Activated naive CD4-positive, alpha-beta T cell treated with anti-CD3 and anti-CD28 coated beads, Interleukin-2, amount 10 ng/mL, durations not matched to agents 7 days and 5 days (primary cell): ENCODE measurements at regions not wholly inside any gene's neighbourhood (a gene's known extent, or its start where the extent isn't known, plus 50 kb on each side); places are given as distances from the start of the nearest gene placed in this dataset.

Experiments used
- CTCF ChIA-PET: fragments of 350-600 bp; sonication (Branson Sonifier 250); formaldehyde crosslinking; loops from one replicate; lab custom pipeline; 2021; ENCODE audit warnings: antibody characterized with exemption; lab: Charles Lee
- DNase-seq: peaks from one replicate; pipeline ENCODE4 v3.0.0-alpha.2; 2020
- H3K27ac Mint-ChIP-seq: one replicate; pipeline ENCODE4 v1.8.0; 2021; ENCODE audit warnings: mild to moderate bottlenecking, moderate library complexity, mixed read lengths
- H3K27me3 Mint-ChIP-seq: one replicate; pipeline ENCODE4 v1.8.0; 2021; ENCODE audit warnings: mild to moderate bottlenecking, mixed read lengths
- H3K36me3 Mint-ChIP-seq: one replicate; pipeline ENCODE4 v1.8.0; 2021; ENCODE audit warnings: mixed read lengths
- H3K4me1 Mint-ChIP-seq: one replicate; pipeline ENCODE4 v1.8.0; 2021; ENCODE audit warnings: mixed read lengths
- H3K4me3 Mint-ChIP-seq: one replicate; pipeline ENCODE4 v1.8.0; 2021; ENCODE audit warnings: mild to moderate bottlenecking, moderate library complexity, mixed read lengths
- H3K9me3 Mint-ChIP-seq: one replicate; pipeline ENCODE4 v1.8.0; 2021; ENCODE audit warnings: mixed read lengths

DNA sequence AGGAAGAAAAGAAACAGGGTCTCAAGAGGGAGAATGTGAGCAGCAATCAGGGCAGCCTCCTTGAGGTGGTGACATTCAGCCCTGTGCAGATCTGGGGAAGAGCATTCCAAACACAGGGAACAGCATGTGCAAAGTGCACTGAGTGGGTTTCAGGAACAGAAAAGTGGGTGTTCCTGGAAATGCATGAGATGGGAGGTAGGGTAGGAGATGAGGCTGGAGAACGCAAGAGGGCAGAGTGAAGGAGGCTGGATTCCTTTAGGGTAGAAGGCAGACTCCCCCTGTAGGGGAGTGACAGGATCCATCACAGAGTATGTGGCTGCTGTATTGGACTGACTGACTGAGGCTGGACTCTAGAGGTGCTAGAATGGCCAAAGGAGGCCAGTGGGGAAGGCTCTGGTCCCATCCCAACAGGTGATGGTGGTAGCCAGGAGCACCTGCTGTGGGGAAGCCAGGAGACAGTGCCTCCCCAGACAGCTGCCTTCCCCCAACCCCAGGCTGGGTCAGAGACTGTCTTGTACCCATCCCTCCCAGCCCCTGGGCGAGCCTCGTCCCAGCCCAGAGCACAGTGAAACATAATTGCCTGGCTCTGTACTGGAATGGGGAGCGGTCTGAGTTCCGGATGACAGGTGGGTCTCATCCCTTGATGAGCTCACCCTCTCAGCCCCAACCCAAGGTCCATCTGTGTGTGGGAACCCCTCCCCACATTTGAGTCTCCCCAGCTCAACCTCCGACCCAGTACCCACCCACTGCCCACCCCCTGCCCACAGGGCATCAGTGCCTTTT, 419.4 kb downstream of the MN1 start:
- no peaks in the 10 kb centered on the region for H3K36me3 Mint-ChIP-seq
- no peak overlapping the region for H3K27ac Mint-ChIP-seq
- no peak for DNase-seq
- no peak overlapping the region for H3K4me3 Mint-ChIP-seq
- peaks cover 4% of the 10 kb centered on the region for H3K27me3 Mint-ChIP-seq
- CTCF ChIA-PET: no interaction called here
- H3K4me1 Mint-ChIP-seq: no peaks in the 10 kb centered on the region
- no peaks in the 10 kb centered on the region for H3K9me3 Mint-ChIP-seq

DNA sequence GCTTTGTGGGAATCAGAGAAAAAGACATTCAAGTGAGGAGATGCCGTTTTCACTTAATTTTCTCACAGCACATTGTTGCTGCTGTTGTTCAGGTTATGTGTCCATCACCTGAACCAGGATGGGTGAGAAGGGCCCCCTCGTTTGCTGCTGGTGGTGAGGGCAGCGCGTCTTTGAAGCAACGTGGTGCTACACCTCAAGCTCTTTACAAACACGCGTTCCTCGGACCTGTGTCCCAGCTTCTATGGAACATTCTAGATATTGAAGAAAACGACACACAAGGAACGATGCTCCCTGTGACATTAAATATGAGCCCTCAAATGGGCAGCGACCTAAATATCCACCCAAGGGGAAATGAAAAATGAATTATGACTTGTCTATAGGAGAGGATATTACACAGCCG, 418.6 kb downstream of the MN1 start:
- CTCF ChIA-PET: no interaction called here
- Mint-ChIP-seq H3K9me3 (no peaks in the 10 kb centered on the region), H3K36me3 (no peaks in the 10 kb centered on the region), H3K4me1 (no peaks in the 10 kb centered on the region), H3K4me3 (no peak overlapping the region), H3K27ac (no peak overlapping the region), H3K27me3 (peaks cover 4% of the 10 kb centered on the region)
- no peak for DNase-seq

DNA sequence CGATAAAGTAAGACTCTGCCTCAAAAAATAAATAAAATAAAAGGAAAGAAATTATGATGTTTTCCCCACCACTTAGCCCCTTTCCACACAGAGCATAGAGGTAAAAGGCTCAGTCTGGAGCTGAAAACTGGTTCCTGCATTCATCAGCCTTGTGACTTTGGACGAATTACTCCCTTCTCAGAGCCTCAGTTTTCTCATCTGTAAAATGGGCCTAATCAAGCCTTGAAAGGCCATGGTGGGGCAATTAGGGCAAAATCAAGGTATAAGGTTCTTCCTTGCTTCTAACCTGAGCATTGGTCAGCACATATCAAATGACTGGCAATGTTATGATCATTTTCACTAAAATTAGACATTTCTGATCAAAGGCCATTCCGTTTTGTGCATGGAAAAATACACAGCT, 417.7 kb downstream of the MN1 start:
- no peak for DNase-seq
- Mint-ChIP-seq H3K27me3 (peaks cover 4% of the 10 kb centered on the region), H3K27ac (no peak overlapping the region), H3K4me3 (no peak overlapping the region), H3K36me3 (no peaks in the 10 kb centered on the region), H3K9me3 (no peaks in the 10 kb centered on the region), H3K4me1 (no peaks in the 10 kb centered on the region)
- CTCF ChIA-PET: no interaction called here

DNA sequence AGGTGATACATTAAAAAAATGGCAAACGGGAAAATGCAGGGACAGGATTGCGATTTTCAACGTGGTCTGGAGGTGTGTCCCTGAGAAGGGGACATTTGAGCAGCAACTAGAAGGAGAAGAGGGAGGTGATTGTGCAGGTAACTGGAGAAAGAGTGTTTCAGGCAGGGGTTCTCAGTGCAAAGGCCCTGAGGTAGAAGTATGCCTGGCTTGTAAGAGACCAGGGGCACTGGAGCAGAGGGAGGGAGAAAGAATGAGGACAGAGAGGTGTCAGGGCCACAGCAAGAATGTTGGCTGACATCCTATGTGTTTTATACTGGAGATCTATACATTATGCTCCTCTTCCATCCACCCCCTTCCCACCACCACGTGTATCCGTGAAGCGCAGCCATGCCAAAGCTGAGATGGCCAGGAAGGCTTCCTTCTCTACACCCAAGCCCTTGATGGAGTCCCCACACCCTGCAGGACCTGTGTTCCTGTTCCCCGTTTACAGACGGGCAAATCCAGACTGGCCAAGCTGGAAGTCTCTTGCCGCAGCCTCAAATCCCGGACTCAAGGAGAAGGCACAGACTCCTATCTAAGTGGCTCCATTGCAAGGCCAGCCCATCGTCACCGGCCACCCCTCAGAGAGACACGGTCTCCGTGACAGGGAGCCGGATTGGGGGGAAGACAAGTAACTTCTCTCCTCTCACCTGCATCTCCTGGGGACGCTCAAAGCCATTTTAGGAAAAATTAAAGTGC, 416.1 kb downstream of the MN1 start:
- no peaks in the 10 kb centered on the region for H3K36me3 Mint-ChIP-seq
- no peak overlapping the region for H3K27ac Mint-ChIP-seq
- no peak for DNase-seq
- H3K4me1 Mint-ChIP-seq: no peaks in the 10 kb centered on the region
- no peaks in the 10 kb centered on the region for H3K9me3 Mint-ChIP-seq
- H3K4me3 Mint-ChIP-seq: no peak overlapping the region
- CTCF ChIA-PET: no interaction called here
- H3K27me3 Mint-ChIP-seq: peaks cover 8% of the 10 kb centered on the region

DNA sequence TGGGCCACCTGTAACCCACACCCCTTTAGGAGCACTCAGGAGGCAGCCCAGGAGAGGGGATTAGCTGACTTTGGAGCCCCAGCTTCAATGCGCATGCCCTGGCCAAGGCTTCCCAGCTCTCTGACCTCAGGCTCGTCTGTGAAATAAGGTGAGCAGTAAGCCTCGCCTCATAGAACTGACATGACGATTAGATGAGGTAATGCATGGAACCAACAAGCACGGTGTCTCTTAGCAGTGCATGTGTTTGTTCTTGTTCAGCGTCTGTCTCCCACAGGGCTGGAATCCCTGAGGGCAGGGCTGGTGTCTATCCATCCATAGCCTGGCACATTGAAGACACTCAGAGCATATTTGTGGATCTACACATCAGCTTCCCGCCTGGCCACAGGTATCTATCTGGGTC, 415.4 kb downstream of the MN1 start:
- no peak for DNase-seq
- Mint-ChIP-seq H3K36me3 (no peaks in the 10 kb centered on the region), H3K4me1 (no peaks in the 10 kb centered on the region), H3K4me3 (no peak overlapping the region), H3K9me3 (no peaks in the 10 kb centered on the region), H3K27ac (no peak overlapping the region), H3K27me3 (peaks cover 8% of the 10 kb centered on the region)
- CTCF ChIA-PET: no interaction called here

DNA sequence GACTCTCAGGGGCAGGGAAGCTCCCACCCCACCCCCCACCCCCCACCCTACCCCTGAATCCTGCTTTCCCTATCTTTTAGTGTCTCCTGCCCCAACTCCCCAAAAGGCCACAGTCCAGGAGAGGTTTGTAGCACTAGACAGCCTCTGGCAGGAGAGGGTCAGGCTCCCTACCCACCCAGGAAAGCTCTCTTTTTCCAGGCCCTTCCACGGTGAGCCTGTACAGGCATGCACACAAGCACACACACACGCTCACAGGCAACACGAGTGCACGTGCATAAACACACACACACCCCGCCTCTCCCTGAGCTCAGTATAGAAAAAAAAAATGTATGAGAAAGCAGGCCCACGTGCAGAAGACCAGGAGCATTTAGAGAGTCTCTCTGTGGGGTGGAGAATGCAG, 414.0 kb downstream of the MN1 start:
- Mint-ChIP-seq H3K27ac (no peak overlapping the region), H3K27me3 (peaks cover 8% of the 10 kb centered on the region), H3K36me3 (no peaks in the 10 kb centered on the region), H3K4me3 (no peak overlapping the region), H3K9me3 (no peaks in the 10 kb centered on the region), H3K4me1 (no peaks in the 10 kb centered on the region)
- DNase-seq: no peak
- CTCF ChIA-PET: no interaction called here

DNA sequence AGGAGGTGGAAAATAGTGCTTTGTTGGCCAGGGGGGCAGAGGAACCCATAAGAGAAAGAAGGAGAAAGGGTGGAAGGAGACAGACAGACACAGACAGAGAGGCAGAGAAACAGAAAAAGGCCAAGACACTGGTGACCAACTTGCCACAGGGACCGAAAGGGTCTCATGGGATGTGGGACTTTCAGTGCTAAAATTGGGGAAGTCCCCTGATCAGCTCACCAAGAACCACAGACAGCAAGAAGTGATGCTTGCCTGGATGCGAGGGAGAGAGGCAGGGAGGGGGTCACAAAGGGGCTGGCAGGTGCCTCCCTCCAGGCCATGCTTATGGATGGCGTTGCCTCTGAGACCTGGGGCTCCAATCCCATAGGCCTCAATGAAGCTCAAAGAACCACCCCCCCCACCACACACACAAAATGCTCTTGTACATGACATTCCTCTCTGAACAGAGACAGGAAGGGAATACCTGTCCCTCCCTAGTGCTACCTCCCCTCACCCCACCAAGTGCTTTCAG, 413.4 kb downstream of the MN1 start:
- DNase-seq: no peak
- no peaks in the 10 kb centered on the region for H3K9me3 Mint-ChIP-seq
- H3K4me3 Mint-ChIP-seq: no peak overlapping the region
- no peak overlapping the region for H3K27ac Mint-ChIP-seq
- H3K27me3 Mint-ChIP-seq: peaks cover 8% of the 10 kb centered on the region
- no peaks in the 10 kb centered on the region for H3K4me1 Mint-ChIP-seq
- CTCF ChIA-PET: no interaction called here
- no peaks in the 10 kb centered on the region for H3K36me3 Mint-ChIP-seq

DNA sequence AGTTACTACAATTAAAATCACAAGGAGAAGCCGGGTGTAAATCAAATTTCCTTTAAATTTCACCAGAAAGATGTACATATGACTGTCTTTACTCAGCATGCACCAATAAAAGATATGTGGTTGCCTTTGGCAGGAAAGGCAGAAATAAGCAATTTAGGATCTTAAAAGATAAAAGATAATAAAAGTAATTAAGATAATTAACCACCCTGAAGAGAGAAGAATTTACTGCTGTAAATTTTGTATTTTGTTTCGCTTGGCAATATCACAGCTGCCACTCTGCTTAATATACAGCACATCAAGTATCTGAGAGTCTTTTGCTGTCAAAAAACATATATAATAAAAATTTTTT, 411.9 kb downstream of the MN1 start:
- H3K9me3 Mint-ChIP-seq: no peaks in the 10 kb centered on the region
- no peaks in the 10 kb centered on the region for H3K4me1 Mint-ChIP-seq
- H3K4me3 Mint-ChIP-seq: no peak overlapping the region
- DNase-seq: no peak
- no peaks in the 10 kb centered on the region for H3K36me3 Mint-ChIP-seq
- CTCF ChIA-PET: interaction anchor here (1.6 kb wide), 1 partner anchor 11 kb away, joined by 4 read pairs; no protein-coding TSS in a partner anchor
- peaks cover 8% of the 10 kb centered on the region for H3K27me3 Mint-ChIP-seq
- no peak overlapping the region for H3K27ac Mint-ChIP-seq

DNA sequence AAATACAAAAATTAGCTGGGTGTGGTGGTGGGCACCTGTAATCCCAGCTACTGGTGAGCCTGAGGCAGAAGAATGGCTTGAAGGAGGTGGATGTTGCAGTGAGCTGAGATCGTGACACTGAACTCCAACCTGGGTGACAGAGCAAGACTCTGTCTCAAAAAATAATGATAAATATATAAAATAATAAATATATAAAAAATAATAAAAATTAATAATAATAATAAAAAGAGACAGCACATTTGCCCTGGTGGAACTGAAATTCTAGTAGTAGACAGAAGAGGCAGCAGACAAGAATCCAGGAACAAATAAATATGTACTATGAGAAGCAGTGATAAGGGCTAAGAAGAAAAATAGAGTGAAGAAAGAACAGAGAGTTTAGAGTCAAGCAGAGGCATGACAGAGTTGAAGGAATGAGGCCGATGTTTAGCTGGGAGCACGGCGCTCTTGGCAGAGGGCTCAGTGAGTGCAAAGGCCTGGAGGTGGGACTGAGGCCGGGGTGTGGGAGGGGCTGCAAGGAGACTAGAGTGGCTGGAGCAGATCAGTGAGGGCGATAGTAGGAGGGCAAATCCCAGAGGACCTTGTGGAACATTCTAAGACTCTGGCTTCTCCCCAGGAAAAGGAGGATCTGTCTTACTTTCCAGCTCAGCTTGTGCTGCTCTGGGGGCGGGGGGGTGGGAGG, 410.3 kb downstream of the MN1 start:
- no peaks in the 10 kb centered on the region for H3K4me1 Mint-ChIP-seq
- no peaks in the 10 kb centered on the region for H3K9me3 Mint-ChIP-seq
- DNase-seq: no peak
- H3K4me3 Mint-ChIP-seq: no peak overlapping the region
- CTCF ChIA-PET: interaction anchor here (1.6 kb wide), 1 partner anchor 9 kb away, joined by 4 read pairs; no protein-coding TSS in a partner anchor
- H3K36me3 Mint-ChIP-seq: no peaks in the 10 kb centered on the region
- no peak overlapping the region for H3K27ac Mint-ChIP-seq
- peaks cover 4% of the 10 kb centered on the region for H3K27me3 Mint-ChIP-seq

DNA sequence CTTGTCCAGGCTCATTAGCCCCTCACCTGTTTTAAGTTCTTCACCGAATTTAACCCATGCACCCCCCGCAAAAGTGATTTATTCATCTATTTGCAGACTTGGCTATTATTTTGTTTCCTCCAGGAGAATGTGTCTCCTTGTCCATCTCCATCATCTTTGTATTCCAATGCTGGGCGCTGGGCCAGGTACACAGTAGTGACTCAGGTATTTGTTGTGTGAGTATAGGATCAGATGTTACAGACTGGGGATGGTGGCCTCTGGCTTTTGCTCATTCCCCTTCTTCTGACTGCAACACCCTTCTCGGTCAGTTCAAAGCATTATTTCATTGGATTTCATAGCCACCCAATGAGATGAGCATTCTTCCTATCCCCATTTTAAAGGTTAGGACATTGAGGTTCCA, 408.2 kb downstream of the MN1 start:
- Mint-ChIP-seq H3K9me3 (no peaks in the 10 kb centered on the region), H3K36me3 (no peaks in the 10 kb centered on the region), H3K4me1 (no peaks in the 10 kb centered on the region), H3K4me3 (no peak overlapping the region), H3K27me3 (peaks cover 4% of the 10 kb centered on the region), H3K27ac (no peak overlapping the region)
- no peak for DNase-seq
- CTCF ChIA-PET: no interaction called here

DNA sequence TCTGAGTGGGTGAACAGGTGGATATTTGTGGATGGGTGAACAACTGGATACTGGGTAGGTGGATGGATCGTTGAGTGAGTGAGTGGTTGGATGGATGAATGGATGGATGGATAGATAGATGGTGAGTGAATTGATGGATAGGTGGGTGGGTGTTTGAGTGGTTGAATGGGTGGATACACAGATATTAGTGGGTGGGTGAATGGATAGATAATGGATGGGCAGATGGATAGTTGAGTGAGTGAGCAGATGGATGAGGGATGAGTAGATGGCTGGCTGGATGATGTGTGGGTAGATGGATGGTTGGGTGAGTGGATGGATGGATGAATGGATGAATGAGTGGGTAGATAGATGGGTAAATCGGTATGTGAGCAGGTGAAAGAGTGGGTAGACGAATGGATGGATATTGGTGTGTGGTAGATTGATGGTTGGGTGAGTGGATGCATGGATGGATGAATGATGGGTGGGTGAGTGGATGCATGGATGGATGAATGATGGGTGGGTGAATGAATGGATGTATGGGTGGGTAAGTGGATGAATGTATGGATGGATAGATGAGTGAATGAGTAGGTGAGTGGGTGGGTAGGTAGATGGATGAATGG, 406.7 kb downstream of the MN1 start:
- no peaks in the 10 kb centered on the region for H3K9me3 Mint-ChIP-seq

DNA sequence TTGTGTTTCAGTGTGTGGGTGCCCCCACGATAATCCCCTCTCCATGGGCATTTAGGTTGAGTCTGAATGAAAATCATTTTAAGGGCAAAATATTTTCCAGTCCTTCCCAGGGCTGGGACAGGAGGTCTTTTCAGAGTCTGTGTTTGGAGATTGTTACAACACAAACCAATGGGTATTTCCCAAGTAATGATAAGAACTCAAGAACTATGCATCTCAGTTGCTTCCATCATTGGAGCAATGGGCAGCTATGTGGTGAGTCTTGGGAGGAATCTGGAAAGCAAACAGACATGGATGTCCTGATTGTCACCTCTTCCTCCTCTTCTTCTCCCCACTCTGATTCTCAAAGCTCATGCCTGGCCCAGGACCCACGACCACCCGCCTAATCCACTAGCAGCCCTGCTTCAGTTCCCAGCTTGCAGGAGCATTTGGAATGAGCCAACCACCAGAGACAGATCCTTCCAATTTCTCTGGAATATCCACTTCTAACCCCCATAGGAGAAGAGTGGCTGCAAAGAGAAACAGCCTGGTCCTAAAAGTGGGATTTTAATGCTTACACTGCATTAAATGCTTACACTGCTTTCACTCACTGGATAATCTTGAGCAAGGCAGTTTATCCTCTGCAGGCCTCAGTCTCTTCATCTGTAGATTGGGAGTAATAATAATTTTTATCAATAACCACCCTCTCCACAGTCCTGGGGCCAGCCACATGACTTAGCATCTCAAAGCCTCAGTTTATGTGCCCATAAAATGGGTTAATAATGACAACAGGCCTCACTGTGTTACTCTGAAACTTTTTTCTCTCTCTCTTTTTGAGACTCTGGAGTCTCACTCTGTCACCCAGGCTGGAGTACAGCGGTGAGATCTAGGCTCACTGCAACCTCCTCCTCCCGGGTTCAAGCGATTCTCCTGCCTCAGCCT, 404.3 kb downstream of the MN1 start:
- Mint-ChIP-seq H3K4me1 (no peaks in the 10 kb centered on the region), H3K27me3 (peaks cover 2% of the 10 kb centered on the region), H3K4me3 (no peak overlapping the region), H3K27ac (no peak overlapping the region), H3K36me3 (no peaks in the 10 kb centered on the region), H3K9me3 (peaks cover 4% of the 10 kb centered on the region)
- CTCF ChIA-PET: no interaction called here
- DNase-seq: no peak

More for the DNA sequence above, 406.7 kb downstream of the MN1 start:
- no peak overlapping the region for H3K4me3 Mint-ChIP-seq
- DNase-seq: no peak
- H3K27ac Mint-ChIP-seq: no peak overlapping the region
- CTCF ChIA-PET: no interaction called here
- no peaks in the 10 kb centered on the region for H3K27me3 Mint-ChIP-seq
- H3K36me3 Mint-ChIP-seq: no peaks in the 10 kb centered on the region
- no peaks in the 10 kb centered on the region for H3K4me1 Mint-ChIP-seq

DNA sequence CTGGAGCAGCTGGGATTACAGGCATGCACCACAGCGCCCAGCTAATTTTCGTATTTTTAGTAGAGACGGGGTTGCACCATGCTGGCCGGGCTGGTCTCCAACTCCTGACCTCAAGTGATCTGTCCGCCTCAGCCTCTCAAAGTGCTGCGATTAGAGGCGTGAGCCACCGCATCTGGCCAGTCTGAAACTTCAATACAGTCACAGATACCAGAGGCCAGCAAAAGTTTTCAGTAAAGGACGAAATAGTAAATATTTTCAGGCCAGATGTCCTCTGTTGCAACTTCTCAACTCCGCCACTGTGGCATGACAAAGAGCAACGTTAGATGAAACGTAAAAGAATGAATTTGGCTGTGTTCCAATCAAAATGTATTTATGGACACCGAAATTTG, 403.6 kb downstream of the MN1 start:
- Mint-ChIP-seq H3K4me1 (no peaks in the 10 kb centered on the region), H3K27me3 (peaks cover 4% of the 10 kb centered on the region), H3K4me3 (no peak overlapping the region), H3K36me3 (no peaks in the 10 kb centered on the region), H3K9me3 (peaks cover 4% of the 10 kb centered on the region), H3K27ac (no peak overlapping the region)
- DNase-seq: no peak
- CTCF ChIA-PET: no interaction called here
